T-cell (primary cell): ENCODE measurements at regions not wholly inside any gene's neighbourhood (a gene's known extent, or its start where the extent isn't known, plus 50 kb on each side); places are given as distances from the start of the nearest gene placed in this dataset.
"Not testable (repeated sequence)": the region's sequence is repeated elsewhere in the genome, so short reads cannot be mapped to it uniquely, and the experiment has no call there.

Experiments
- ATAC-seq, 4 experiments: fragments of 200-7000 bp in 3 of 4; fragments of 150-1000 bp in 1 of 4; cut with Tn5 transposase; replicated peaks in 1 of 4; 1 replicate in 3 of 4; 2 replicates in 1 of 4; pipeline ENCODE4 v1.10.0; 2021; ENCODE audit warnings: moderate library complexity in 3 of 4, mild to moderate bottlenecking in 2 of 4, moderate number of reproducible peaks in 1 of 4
- CTCF ChIA-PET, 2 donors: fragments of 300-600 bp; sonication (Branson Sonifier 250); formaldehyde crosslinking; loops; one replicate each; lab custom pipeline; 2022; ENCODE audit warnings: antibody characterized with exemption in 2 of 2; lab: Charles Lee
- POLR2A ChIA-PET, 2 donors: fragments of 300-600 bp; sonication (Branson Sonifier 250); formaldehyde crosslinking; loops; one replicate each; lab custom pipeline; 2022; ENCODE audit warnings: antibody characterized with exemption in 2 of 2; lab: Charles Lee
- DNase-seq, 35 experiments: peaks; one replicate each; pipeline versions ENCODE4 v3.0.0 to v3.0.0-alpha.2; 2013 to 2023
- H3K27ac ChIP-seq: one replicate; pipeline ENCODE4 v1.5.1; 2013; ENCODE audit warnings: low read length
- H3K27me3 ChIP-seq, 2 experiments: replicated peaks in 1 of 2; 1 replicate in 1 of 2; 2 replicates in 1 of 2; pipeline versions ENCODE4 v1.6.1 to v1.7.0; 2013; ENCODE audit warnings: low read length in 1 of 2, mixed read lengths in 1 of 2; ENCODE audit not compliant: control insufficient read depth in 2 of 2, insufficient read depth in 2 of 2; ENCODE audit errors: extremely low read depth in 1 of 2
- H3K36me3 ChIP-seq, 2 donors: 1 replicate in 1 of 2; 2 replicates in 1 of 2; pipeline versions ENCODE4 v1.6.1 to v1.7.0; 2013; ENCODE audit warnings: low read length in 1 of 2; ENCODE audit not compliant: control insufficient read depth in 2 of 2, insufficient read depth in 1 of 2; ENCODE audit errors: extremely low read depth in 1 of 2
- H3K4me1 ChIP-seq, 2 experiments: 1 replicate in 1 of 2; 2 replicates in 1 of 2; pipeline versions ENCODE4 v1.6.1 to v1.7.0; 2013; ENCODE audit warnings: low read length in 2 of 2, mixed read lengths in 1 of 2; ENCODE audit not compliant: insufficient read depth in 2 of 2, control insufficient read depth in 1 of 2; ENCODE audit errors: extremely low read depth in 1 of 2
- H3K4me3 ChIP-seq, 2 donors: 1 replicate in 1 of 2; 2 replicates in 1 of 2; pipeline versions ENCODE4 v1.5.1 to v1.7.0; 2013; ENCODE audit warnings: mild to moderate bottlenecking in 2 of 2, low read length in 1 of 2, moderate library complexity in 1 of 2; ENCODE audit not compliant: control insufficient read depth in 1 of 2; ENCODE audit errors: extremely low read depth in 1 of 2
- H3K9me3 ChIP-seq: 2 replicates; pipeline ENCODE4 v1.7.0; 2013
- H3K27ac Mint-ChIP-seq, 2 donors: one replicate each; pipeline ENCODE4 v1.8.0; 2020 to 2021; ENCODE audit warnings: mild to moderate bottlenecking in 2 of 2, mixed read lengths in 2 of 2
- H3K27me3 Mint-ChIP-seq, 2 donors: one replicate each; pipeline ENCODE4 v1.8.0; 2021 to 2022; ENCODE audit warnings: mixed read lengths in 2 of 2
- H3K36me3 Mint-ChIP-seq: one replicate; pipeline ENCODE4 v1.8.0; 2021; ENCODE audit warnings: mixed read lengths
- H3K4me1 Mint-ChIP-seq, 3 donors: one replicate each; pipeline ENCODE4 v1.8.0; 2020 to 2022; ENCODE audit warnings: mixed read lengths in 3 of 3, mild to moderate bottlenecking in 1 of 3
- H3K4me3 Mint-ChIP-seq, 3 donors: one replicate each; pipeline ENCODE4 v1.8.0; 2020 to 2022; ENCODE audit warnings: mild to moderate bottlenecking in 3 of 3, mixed read lengths in 3 of 3, moderate library complexity in 3 of 3
- H3K9me3 Mint-ChIP-seq, 3 donors: one replicate each; pipeline ENCODE4 v1.8.0; 2020 to 2022; ENCODE audit warnings: mixed read lengths in 3 of 3
- WGBS: methylation state at CpG from one replicate; pipeline ENCODE4 v1.1.5; 2013; ENCODE audit warnings: missing lambda C conversion rate; ENCODE audit not compliant: insufficient coverage; 5-methylcytosine and 5-hydroxymethylcytosine counted together

DNA sequence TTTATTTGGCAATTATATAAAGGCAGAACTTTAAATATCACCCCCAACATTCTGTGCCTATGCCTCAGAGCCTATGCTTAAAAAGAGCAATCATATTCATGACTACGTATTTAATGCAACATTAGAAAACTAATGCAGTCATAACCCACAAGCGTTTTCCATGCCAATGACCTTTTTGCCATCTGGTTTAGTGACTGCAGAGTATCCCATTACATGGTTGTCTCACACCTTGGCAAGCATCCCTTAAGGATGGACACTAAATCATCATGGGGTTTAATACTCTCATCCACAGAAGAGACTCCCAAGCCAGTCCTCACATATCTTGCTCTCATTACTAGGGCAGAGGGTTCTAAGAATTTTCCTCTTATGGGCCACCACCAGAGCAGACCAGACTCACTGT, 188.2 kb upstream of the PLGLB2 start:
- POLR2A ChIA-PET, H3K36me3 Mint-ChIP-seq, ATAC-seq, CTCF ChIA-PET, H3K27me3 ChIP-seq, H3K27ac Mint-ChIP-seq, H3K27ac ChIP-seq, H3K4me1 Mint-ChIP-seq, DNase-seq, H3K27me3 Mint-ChIP-seq, H3K36me3 ChIP-seq, H3K9me3 Mint-ChIP-seq, H3K4me1 ChIP-seq, H3K4me3 Mint-ChIP-seq, H3K9me3 ChIP-seq, H3K4me3 ChIP-seq: not testable (repeated sequence)
- WGBS: no CpG with 5 or more reads among the region's 2 CpGs

DNA sequence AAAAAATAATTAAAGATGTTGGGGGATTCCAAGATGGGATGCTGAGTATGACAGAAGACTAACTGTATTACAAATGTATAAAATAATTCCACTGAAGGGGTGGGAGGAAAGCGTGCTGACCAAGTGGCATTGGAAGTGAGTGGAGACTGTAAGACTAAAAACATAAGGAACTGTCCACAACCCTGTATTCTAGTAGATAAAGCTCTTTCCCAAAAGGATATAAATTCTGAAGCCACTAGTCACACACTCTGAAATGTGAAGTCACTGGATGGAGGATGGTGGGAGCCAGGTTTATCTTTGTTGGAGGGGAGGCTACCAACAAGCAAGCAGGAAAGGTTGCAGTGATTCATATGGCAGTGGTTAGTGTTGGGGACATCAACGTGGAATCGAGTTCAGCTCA, 182.8 kb upstream of the PLGLB2 start:
- H3K9me3 Mint-ChIP-seq, H3K36me3 Mint-ChIP-seq, CTCF ChIA-PET, H3K9me3 ChIP-seq, POLR2A ChIA-PET, H3K27ac ChIP-seq, H3K4me3 ChIP-seq, H3K27me3 ChIP-seq, H3K36me3 ChIP-seq, ATAC-seq, H3K27me3 Mint-ChIP-seq, DNase-seq, H3K4me1 ChIP-seq, H3K4me3 Mint-ChIP-seq: not testable (repeated sequence)
- Mint-ChIP-seq H3K27ac (peak overlapping the region in 1 of 2 donors; percentile 17), H3K4me1 (peaks cover 6 to 17% (median 12%) of the 10 kb centered on the region in 3 donors)
- WGBS: no CpG with 5 or more reads among the region's 3 CpGs

DNA sequence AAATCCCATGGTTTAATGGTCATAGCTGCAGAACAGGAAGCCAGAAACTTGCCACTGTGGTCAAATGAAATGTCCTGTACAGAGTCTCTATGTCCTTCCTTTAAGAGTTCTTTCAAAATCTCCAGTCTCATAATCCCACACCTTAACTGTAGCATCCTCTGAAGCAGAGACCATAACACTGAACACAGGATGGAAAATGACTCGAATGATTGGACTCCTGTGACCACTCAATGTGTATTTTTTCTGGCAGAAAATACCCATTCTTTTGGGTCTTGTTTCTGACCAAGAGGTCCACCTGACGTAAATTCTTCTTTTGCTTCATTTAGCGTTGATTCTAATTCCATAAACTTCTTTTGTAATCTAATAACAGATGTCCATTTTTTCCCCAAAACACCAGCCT, 181.4 kb upstream of the PLGLB2 start:
- H3K27ac Mint-ChIP-seq, H3K27me3 ChIP-seq, H3K9me3 ChIP-seq, H3K36me3 Mint-ChIP-seq, H3K36me3 ChIP-seq, ATAC-seq, H3K9me3 Mint-ChIP-seq, H3K4me1 ChIP-seq, H3K27me3 Mint-ChIP-seq, H3K27ac ChIP-seq, H3K4me3 ChIP-seq, DNase-seq, H3K4me3 Mint-ChIP-seq, CTCF ChIA-PET, POLR2A ChIA-PET: not testable (repeated sequence)
- H3K4me1 Mint-ChIP-seq: peaks cover 6 to 19% (median 12%) of the 10 kb centered on the region in 3 donors
- 90% methylated on average over 2 of the region's 3 CpGs for WGBS

DNA sequence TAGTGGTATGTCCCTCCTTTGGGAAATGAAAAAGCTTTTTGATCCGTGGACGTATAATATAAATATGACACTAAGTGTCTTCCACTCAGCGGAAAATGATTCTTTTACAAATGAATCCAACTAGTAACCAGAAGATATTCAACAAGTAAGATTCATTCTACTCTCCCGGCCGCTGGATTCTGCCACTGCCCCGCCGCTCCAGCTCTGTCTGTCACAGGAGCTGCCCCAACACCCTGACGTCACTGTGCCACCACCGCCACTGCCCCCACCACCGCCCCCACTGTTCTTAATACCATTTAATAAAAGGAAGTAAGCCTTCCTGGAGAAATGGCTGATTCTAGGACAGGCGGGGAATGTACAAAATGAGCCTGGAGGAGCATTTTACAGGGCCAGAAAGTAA, 180.8 kb upstream of the PLGLB2 start:
- H3K4me1 ChIP-seq, H3K36me3 Mint-ChIP-seq, H3K9me3 ChIP-seq, H3K27ac Mint-ChIP-seq, H3K27me3 ChIP-seq, H3K9me3 Mint-ChIP-seq, H3K27ac ChIP-seq, H3K4me3 Mint-ChIP-seq, DNase-seq, H3K4me3 ChIP-seq, H3K27me3 Mint-ChIP-seq, H3K36me3 ChIP-seq, CTCF ChIA-PET, ATAC-seq, POLR2A ChIA-PET: not testable (repeated sequence)
- H3K4me1 Mint-ChIP-seq: peaks cover 6 to 19% (median 12%) of the 10 kb centered on the region in 3 donors
- no CpG with 5 or more reads among the region's 11 CpGs for WGBS

DNA sequence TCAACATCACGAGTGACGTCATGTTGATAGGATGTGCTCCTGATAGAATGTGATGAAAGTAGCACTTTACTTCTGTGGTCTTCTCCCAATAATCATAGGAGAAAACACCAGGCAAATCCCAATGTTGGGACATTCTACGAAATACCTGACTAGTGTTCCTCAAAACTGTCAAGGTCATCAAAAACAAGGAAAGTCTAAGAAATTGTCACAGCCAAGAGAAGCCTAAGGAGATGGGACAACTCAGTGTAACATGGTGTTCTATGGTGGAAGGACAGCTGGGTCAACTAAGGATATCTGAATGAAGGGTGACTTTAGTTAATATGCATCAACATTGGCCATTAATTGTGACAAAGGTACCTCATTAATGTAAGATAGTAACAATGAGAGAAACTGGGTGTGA, 180.0 kb upstream of the PLGLB2 start:
- H3K27me3 ChIP-seq, H3K9me3 Mint-ChIP-seq, H3K36me3 Mint-ChIP-seq, H3K27ac ChIP-seq, H3K4me1 ChIP-seq, POLR2A ChIA-PET, H3K4me3 Mint-ChIP-seq, H3K9me3 ChIP-seq, CTCF ChIA-PET, H3K27ac Mint-ChIP-seq, H3K27me3 Mint-ChIP-seq, H3K4me3 ChIP-seq, H3K36me3 ChIP-seq, ATAC-seq, DNase-seq: not testable (repeated sequence)
- H3K4me1 Mint-ChIP-seq: peaks cover 6 to 19% (median 12%) of the 10 kb centered on the region in 3 donors
- WGBS: no CpG with 5 or more reads among the region's 3 CpGs

- H3K4me1 ChIP-seq, H3K27ac ChIP-seq, POLR2A ChIA-PET, H3K36me3 Mint-ChIP-seq, H3K36me3 ChIP-seq, DNase-seq, H3K9me3 Mint-ChIP-seq, H3K4me3 Mint-ChIP-seq, H3K4me3 ChIP-seq, ATAC-seq, H3K9me3 ChIP-seq, H3K27me3 Mint-ChIP-seq, CTCF ChIA-PET, H3K27me3 ChIP-seq: not testable (repeated sequence)
- peak overlapping the region; percentile 34 to 93 for H3K27ac Mint-ChIP-seq
- WGBS: no CpG with 5 or more reads among the region's 10 CpGs
- H3K4me1 Mint-ChIP-seq: peaks cover 6 to 22% (median 12%) of the 10 kb centered on the region in 3 donors
Measured at GRCh38 chr2:87568554-87569278, 179.2 kb upstream of the PLGLB2 start.
